Suppressor macrophage (primary cell): ENCODE measurements at regions not wholly inside any gene's neighbourhood (a gene's known extent, or its start where the extent isn't known, plus 50 kb on each side); places are given as distances from the start of the nearest gene placed in this dataset.

ENCODE experiments used
- DNase-seq, 4 experiments: peaks; one replicate each; pipeline ENCODE4 v3.0.0-alpha.2; 2020 to 2022

GRCh38 chr9:86684148-86684547 is 263.2 kb downstream of the GAS1 start:
- no peak for DNase-seq

DNA sequence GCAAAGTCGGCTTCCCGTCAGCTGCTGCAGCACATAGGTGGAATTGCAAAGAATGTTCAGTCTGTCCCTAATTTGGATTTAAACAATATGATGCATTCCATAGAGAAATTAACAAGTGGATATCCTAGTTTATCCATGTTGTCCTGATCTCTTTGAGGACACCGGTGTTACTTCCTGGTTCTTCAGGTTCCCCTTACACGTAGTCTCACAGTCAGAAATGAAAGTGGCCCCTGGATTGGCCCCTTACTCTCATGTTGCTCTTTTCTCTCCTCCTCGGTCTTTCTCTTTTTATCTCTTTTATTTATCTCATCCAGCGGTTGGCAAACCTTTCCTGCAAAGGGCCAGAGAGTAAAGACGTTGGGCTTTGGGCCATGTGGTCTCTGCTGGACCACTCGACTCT is 265.1 kb downstream of the GAS1 start:
- peak in 1 of 4 experiments; percentile 4 for DNase-seq

DNA sequence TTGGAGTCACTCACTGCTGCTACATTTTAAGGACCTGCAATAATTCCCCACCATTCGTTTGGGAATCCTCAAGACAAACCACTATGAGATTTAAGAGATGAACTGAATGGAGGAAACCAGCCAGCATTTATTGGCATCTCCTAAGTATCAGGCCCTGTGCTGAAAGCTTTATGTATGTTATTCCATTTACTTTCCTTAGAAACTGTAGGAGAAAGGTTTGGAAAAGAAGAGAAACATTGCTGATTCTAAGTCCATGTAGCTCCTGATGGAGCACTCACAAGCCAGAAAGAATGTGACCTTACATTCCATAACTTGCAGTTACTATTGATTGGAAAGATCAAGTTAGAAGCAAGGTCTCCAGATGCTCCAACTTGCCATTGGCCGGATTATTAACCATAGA is 267.4 kb downstream of the GAS1 start:
- DNase-seq: no peak

- DNase-seq: no peak
These were observed 270.9 kb downstream of the GAS1 start for GRCh38 chr9:86676396-86676795.

DNA sequence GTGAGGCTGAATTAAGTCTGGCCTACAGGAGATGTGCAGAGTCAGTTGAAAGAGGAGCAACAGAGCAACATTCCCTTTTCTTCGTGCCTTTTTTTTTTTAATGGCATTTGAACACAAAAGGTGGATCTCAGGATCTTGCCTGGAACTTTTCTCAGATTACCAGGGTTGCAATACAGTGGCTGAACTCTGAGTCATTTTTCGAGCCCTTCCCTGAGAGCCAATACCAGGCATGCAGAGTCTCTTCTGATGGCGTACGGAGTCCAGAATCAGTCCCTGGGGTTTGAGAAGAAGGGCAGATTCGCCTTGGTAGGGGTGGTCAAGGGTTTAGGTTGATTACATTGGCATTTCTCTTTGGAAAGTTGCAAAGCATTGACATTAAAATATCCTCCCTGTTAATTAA is 271.5 kb downstream of the GAS1 start:
- no peak for DNase-seq

DNA sequence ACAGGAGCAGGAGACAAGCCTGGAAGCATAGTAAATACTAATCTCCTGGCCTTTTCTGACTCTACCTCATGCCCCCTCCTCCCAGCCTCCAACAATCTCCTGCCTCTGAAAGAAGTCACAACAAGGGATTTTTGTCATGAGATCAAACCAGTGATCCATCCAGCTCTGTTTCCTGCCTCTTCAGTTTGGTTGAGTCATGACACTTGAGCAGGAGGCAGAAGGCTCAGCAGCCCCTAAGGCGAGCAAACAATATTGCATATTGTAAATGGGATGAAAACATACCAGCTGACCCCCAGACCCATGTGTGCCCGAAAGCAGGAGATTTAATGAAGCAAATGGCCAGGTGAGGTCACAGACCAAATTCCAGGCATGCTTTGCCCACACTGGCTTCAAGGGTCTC is 272.8 kb downstream of the GAS1 start:
- DNase-seq: no peak

DNA sequence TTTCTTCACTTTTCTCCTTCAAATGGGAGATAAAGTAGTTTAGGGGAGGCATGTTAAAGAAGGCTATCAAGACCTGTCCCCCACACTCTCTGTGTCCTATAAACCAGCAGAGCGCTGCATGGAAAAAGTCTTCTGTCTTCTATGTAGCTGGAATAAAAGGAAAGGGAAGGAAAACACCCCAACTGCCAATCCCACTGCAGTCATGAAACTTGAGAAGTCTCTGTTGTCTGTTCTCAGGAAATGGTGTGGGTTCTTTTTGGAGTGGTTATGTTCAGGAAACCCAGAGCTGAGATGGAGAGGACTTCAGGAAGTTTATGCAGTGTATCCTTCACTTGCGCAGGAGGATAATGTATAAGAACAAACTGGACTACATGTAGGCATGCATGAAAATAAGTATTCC is 274.3 kb downstream of the GAS1 start:
- DNase-seq: no peak

DNA sequence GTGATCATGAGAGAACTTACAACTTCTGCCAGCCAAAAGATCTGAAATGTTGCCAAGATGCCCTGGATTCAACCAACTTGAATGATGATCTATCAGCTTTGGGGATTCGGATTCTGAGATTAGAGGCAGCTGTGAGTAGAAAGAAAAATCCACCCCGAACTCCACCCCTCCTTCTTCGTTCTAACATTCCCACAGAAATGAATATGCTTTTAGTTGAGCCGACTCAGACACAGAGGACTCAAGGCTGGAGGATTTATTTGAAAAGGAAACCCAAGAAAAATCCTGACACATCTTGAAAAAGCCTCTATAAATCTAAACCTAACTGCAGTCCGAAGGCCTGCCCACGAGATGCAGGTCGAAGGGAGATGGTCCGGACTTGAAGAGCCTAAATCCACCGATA is 275.0 kb downstream of the GAS1 start:
- DNase-seq: no peak

GRCh38 chr9:86671018-86671417 is 276.3 kb downstream of the GAS1 start:
- DNase-seq: no peak

DNA sequence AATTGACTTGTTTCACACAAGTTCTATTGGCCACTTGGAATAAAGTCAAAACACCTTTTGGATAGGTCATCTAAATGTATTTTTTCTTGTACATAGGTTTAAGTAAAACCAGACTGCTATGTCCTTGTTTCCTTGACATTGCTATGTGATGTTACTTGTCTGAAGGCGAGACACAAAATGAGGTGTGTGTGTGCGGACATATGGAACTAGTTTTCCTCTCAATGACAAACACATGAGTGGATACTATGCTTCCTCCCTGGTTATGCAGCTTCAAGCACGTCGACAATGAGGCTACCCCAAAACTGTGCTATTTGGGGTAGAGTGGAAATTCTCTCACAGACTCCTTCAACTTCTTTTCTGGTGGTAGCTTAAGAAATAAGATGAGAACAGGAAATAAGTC is 276.8 kb downstream of the GAS1 start:
- no peak for DNase-seq

DNA sequence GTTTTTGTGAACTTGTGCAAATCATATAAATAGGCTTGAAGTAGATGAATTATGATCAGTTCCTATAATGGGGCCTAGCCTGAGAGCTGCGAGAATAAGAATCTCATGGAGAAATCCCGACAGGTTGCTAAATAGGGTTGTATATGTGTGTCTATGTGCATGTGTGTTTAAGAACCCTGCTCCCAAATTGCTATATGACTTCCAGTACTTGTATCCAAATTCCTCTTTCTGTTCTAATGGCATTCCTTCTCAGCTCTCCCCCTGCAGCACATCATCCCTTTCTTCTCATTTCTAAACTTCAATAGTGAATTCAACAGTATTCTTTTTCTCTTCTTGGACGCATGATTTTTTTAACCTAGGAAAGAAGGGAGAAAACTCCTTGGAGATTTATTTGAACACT is 277.2 kb downstream of the GAS1 start:
- DNase-seq: no peak

DNA sequence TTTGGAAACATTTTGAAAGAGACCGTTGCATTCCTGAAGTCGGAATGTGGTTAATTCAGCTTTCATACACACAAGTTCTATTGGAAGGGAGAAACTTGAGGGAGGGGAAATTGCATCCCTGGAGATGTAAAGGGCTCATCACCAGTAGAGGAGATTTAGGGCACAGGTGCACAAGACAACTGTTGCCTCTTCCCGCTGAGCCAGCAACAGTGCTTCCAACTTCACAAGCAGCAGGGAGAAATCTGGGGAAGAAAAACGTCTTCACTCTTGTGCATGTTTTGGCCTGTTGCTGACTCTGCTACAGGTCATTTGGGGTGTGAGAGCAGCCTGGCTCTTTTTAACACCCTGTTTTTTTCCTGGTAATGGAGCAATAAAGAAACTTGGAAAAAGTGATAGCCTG is 277.9 kb downstream of the GAS1 start:
- DNase-seq: no peak

DNA sequence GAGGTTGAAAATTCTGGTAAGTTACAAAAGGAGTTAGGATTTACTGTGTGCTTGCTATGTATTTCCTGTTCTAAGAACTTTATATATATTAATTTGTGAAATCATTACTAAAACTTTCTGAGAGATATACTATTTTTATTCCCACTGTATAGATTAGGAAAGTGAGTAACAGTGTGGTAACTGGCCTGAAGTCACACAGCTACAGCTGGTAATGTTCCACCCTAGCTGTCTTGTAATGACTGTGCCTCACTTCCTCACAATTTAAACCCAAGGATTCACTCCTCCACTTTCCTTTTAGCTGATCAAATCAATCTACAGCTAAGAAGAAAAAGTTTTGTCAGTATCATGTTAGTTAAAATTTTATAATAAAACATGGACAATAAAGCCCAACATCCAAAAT is 278.8 kb downstream of the GAS1 start:
- peak in 1 of 4 experiments; percentile 4 for DNase-seq

GRCh38 chr9:86667307-86667706 is 280.0 kb downstream of the GAS1 start:
- DNase-seq: no peak

DNA sequence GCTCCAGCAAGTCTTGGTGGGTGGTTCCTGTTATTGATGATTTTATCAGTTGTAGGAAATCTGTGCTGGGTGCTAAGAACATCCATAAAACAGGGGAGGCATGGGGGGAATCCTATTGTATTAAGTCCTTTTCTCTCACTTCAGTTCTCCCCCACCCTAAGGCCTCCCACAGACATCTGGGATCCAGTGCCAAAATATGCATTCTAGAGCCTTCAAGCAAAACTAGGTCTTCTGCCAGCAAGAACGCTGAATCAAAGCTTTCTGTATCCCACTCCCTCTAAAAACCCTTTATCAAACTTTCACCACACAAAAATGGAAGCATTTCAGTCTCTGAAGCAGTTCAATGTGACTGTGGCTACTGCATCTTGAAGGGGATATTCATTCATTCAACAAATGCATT is 281.9 kb downstream of the GAS1 start:
- DNase-seq: no peak

- no peak for DNase-seq
These were observed 282.7 kb downstream of the GAS1 start for GRCh38 chr9:86664603-86665002.

DNA sequence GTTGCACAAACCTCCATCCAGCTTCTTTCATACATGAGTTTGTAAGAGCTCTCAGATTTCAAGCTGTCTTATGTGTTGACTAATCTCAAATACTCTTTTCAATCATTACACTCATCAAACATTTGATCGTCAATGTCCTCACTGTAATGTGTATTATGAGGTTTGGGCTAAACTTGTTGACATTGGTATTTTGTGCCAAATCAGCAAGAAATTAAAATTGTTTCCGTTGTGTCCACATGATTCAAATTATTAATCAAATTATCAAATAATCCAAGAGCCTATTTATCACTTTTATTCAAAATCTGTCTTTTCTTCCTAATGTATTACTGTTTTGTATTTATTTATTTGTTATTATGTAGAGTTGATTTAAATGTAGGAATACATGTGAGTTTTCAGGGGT is 283.4 kb downstream of the GAS1 start:
- no peak for DNase-seq

- DNase-seq: no peak
These were observed 284.3 kb downstream of the GAS1 start for GRCh38 chr9:86662890-86663468.

DNA sequence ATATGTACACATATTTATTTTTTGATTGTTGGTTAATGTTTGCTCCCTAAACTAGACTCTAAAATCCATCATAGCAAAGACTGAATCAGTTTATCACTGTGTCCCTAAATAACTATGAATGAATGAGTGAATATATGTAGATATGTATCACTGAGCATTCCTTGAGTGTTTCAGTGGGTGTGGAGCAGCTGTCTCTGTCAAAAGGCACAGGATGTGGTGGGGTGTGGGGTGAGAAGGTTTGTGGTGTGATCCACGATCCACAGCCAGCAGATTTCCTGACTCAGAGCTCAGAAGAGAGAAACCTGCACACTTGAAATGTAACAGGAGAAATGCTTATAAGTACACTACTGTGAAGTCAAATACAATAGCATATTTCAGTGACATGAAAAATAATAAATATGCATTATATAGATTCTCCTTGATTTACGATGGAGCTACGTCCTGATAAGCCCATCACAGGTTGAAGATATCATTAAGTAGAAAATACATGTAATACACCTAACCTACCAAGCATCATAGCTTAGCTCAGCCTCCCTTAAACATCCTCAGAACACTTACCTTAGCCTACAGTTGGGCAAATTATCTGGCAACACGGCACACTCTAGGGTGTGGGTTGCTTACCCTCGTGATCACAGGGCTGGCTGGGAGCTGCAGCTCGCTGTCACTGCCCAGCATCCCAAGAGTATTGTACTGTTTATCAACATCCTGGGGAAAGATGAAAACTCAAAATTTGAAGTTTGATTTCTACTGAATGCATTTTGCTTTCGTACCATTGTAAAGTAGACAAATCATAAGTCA is 287.0 kb downstream of the GAS1 start:
- DNase-seq: no peak

- DNase-seq: no peak
These were observed 287.8 kb downstream of the GAS1 start for GRCh38 chr9:86659413-86660046.

- no peak for DNase-seq
These were observed 292.2 kb downstream of the GAS1 start for GRCh38 chr9:86655147-86655546.

- DNase-seq: no peak
These were observed 293.8 kb downstream of the GAS1 start for GRCh38 chr9:86653466-86653865.

- DNase-seq: no peak
These were observed 294.6 kb downstream of the GAS1 start for GRCh38 chr9:86652736-86653135.

GRCh38 chr9:86649913-86650312 is 295.7 kb upstream of the TUT7 start:
- no peak for DNase-seq
